Ishikawa (cell line): ENCODE measurements at regions not wholly inside any gene's neighbourhood (a gene's known extent, or its start where the extent isn't known, plus 50 kb on each side); places are given as distances from the start of the nearest gene placed in this dataset.

Source experiments
- CEBPB ChIP-seq: IDR thresholded peaks from 2 replicates; pipeline ENCODE4 v1.6.1; 2012
- MAX ChIP-seq: IDR thresholded peaks from 2 replicates; pipeline ENCODE4 v1.6.1; 2012
- TF ChIP-seq, protein P1 (sequence below): IDR thresholded peaks from 2 replicates; pipeline ENCODE4 v1.6.1; 2012; ENCODE audit warnings: low read depth, mild to moderate bottlenecking

GRCh38 chr2:9710311-9710710, 79.5 kb upstream of the YWHAQ start:
- TF ChIP-seq, protein P1, sequence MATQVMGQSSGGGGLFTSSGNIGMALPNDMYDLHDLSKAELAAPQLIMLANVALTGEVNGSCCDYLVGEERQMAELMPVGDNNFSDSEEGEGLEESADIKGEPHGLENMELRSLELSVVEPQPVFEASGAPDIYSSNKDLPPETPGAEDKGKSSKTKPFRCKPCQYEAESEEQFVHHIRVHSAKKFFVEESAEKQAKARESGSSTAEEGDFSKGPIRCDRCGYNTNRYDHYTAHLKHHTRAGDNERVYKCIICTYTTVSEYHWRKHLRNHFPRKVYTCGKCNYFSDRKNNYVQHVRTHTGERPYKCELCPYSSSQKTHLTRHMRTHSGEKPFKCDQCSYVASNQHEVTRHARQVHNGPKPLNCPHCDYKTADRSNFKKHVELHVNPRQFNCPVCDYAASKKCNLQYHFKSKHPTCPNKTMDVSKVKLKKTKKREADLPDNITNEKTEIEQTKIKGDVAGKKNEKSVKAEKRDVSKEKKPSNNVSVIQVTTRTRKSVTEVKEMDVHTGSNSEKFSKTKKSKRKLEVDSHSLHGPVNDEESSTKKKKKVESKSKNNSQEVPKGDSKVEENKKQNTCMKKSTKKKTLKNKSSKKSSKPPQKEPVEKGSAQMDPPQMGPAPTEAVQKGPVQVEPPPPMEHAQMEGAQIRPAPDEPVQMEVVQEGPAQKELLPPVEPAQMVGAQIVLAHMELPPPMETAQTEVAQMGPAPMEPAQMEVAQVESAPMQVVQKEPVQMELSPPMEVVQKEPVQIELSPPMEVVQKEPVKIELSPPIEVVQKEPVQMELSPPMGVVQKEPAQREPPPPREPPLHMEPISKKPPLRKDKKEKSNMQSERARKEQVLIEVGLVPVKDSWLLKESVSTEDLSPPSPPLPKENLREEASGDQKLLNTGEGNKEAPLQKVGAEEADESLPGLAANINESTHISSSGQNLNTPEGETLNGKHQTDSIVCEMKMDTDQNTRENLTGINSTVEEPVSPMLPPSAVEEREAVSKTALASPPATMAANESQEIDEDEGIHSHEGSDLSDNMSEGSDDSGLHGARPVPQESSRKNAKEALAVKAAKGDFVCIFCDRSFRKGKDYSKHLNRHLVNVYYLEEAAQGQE, result no peak
- TF ChIP-seq MAX, result no peak
- no peak for TF ChIP-seq CEBPB
